PC-9 (cell line): ENCODE measurements at regions not wholly inside any gene's neighbourhood (a gene's known extent, or its start where the extent isn't known, plus 50 kb on each side); places are given as distances from the start of the nearest gene placed in this dataset.

ENCODE experiments used
- CTCF ChIP-seq: fragments of 200-600 bp; sonication (generic); conservative IDR thresholded peaks from 2 replicates; pipeline ENCODE4 v1.6.1; 2017; ENCODE audit warnings: mixed run types, antibody characterized with exemption, mild to moderate bottlenecking, moderate library complexity
- EZH2 ChIP-seq: fragments of 200-600 bp; sonication (generic); IDR thresholded peaks from 2 replicates; pipeline ENCODE4 v1.8.0; 2017; ENCODE audit warnings: antibody characterized with exemption, low read depth

- no peak for TF ChIP-seq CTCF
- TF ChIP-seq EZH2 = no peak
Measured at GRCh38 chr7:35485436-35485835, 209.5 kb downstream of the HERPUD2 start.
